ENCODE measurements at regions not wholly inside any gene's neighbourhood (a gene's known extent, or its start where the extent isn't known, plus 50 kb on each side); places are given as distances from the start of the nearest gene placed in this dataset.
"Not testable (repeated sequence)": the region's sequence is repeated elsewhere in the genome, so short reads cannot be mapped to it uniquely, and the experiment has no call there.

- no peak for DNase-seq
These were observed 55.7 kb upstream of the RNPC3 start for GRCh38 chr1:103469801-103470200.

- no peak for DNase-seq
These were observed 58.4 kb upstream of the RNPC3 start for GRCh38 chr1:103467100-103467499.

- peak; percentile 48 for DNase-seq
These were observed 64.1 kb upstream of the RNPC3 start for GRCh38 chr1:103461161-103462105.

- no peak for DNase-seq
These were observed 65.0 kb upstream of the RNPC3 start for GRCh38 chr1:103460511-103460910.

GRCh38 chr1:103459346-103459745 lies 66.2 kb upstream of the RNPC3 start:
- no peak for DNase-seq

- DNase-seq = no peak
These were observed 67.5 kb upstream of the RNPC3 start for GRCh38 chr1:103457886-103458455.

GRCh38 chr1:103448560-103448959 lies 76.9 kb upstream of the RNPC3 start:
- DNase-seq = no peak

GRCh38 chr1:103447471-103447870 lies 78.0 kb upstream of the RNPC3 start:
- no peak for DNase-seq

- DNase-seq = no peak
These were observed 84.2 kb upstream of the RNPC3 start for GRCh38 chr1:103441342-103441741.

- DNase-seq = not testable (repeated sequence)
These were observed 88.9 kb upstream of the RNPC3 start for GRCh38 chr1:103436568-103437100.

GRCh38 chr1:103435443-103435842 lies 90.1 kb upstream of the RNPC3 start:
- no peak for DNase-seq

- no peak for DNase-seq
These were observed 100.8 kb upstream of the RNPC3 start for GRCh38 chr1:103424650-103425049.

GRCh38 chr1:103416681-103417286 lies 108.7 kb upstream of the RNPC3 start:
- DNase-seq = peak; percentile 0

- no peak for DNase-seq
These were observed 137.6 kb upstream of the RNPC3 start for GRCh38 chr1:103387898-103388297.

GRCh38 chr1:103373991-103374390 lies 151.5 kb upstream of the RNPC3 start:
- DNase-seq = no peak

- DNase-seq = no peak
These were observed 152.6 kb upstream of the RNPC3 start for GRCh38 chr1:103372866-103373265.

GRCh38 chr1:103371234-103371633 lies 154.3 kb upstream of the RNPC3 start:
- no peak for DNase-seq

- no peak for DNase-seq
These were observed 158.3 kb upstream of the RNPC3 start for GRCh38 chr1:103367186-103367585.

GRCh38 chr1:103365860-103366569 lies 159.5 kb upstream of the RNPC3 start:
- DNase-seq = peak; percentile 1

- DNase-seq = no peak
These were observed 162.5 kb upstream of the RNPC3 start for GRCh38 chr1:103363008-103363365.

- DNase-seq = no peak
These were observed 163.0 kb upstream of the RNPC3 start for GRCh38 chr1:103362348-103363007.

GRCh38 chr1:103353391-103353790 lies 172.1 kb upstream of the RNPC3 start:
- DNase-seq = no peak

GRCh38 chr1:103348136-103348535 lies 177.4 kb upstream of the RNPC3 start:
- DNase-seq = no peak

Data from hematopoietic multipotent progenitor cell treated with erythropoietin and hydrocortisone succinate and interleukin-3 and kit ligand, for 4 days (in vitro differentiated cells).